ENCODE measurements at regions not wholly inside any gene's neighbourhood (a gene's known extent, or its start where the extent isn't known, plus 50 kb on each side); places are given as distances from the start of the nearest gene placed in this dataset.

- TF ChIP-seq CTCF (IDR thresholded peaks at IDR 0.05; ENCODE audit: insufficient read depth, low read depth, low read length, missing control alignments): no peak
- no peak overlapping the region for H3K4me3 ChIP-seq (ENCODE audit: low read length)
- peak; percentile 66 for DNase-seq (ENCODE audit: low read depth)
Observed at GRCh38 chr3:110955301-110955880, 116.2 kb upstream of the NECTIN3 start.

GRCh38 chr3:110956081-110956480, 115.5 kb upstream of the NECTIN3 start:
- no peak for TF ChIP-seq CTCF (IDR thresholded peaks at IDR 0.05; ENCODE audit: insufficient read depth, low read depth, low read length, missing control alignments)
- no peak for DNase-seq (ENCODE audit: low read depth)
- no peak overlapping the region for H3K4me3 ChIP-seq (ENCODE audit: low read length)

- no peak for DNase-seq (ENCODE audit: low read depth)
- TF ChIP-seq CTCF (IDR thresholded peaks at IDR 0.05; ENCODE audit: insufficient read depth, low read depth, low read length, missing control alignments): no peak
- H3K4me3 ChIP-seq (ENCODE audit: low read length): no peak overlapping the region
Observed at GRCh38 chr3:110957247-110958025, 114.2 kb upstream of the NECTIN3 start.

- no peak overlapping the region for H3K4me3 ChIP-seq (ENCODE audit: low read length)
- no peak for TF ChIP-seq CTCF (IDR thresholded peaks at IDR 0.05; ENCODE audit: insufficient read depth, low read depth, low read length, missing control alignments)
- DNase-seq (ENCODE audit: low read depth): no peak
Observed at GRCh38 chr3:110958313-110959147, 113.1 kb upstream of the NECTIN3 start.

- no peak overlapping the region for H3K4me3 ChIP-seq (ENCODE audit: low read length)
- TF ChIP-seq CTCF (IDR thresholded peaks at IDR 0.05; ENCODE audit: insufficient read depth, low read depth, low read length, missing control alignments): no peak
- no peak for DNase-seq (ENCODE audit: low read depth)
Observed at GRCh38 chr3:110965976-110966375, 105.6 kb upstream of the NECTIN3 start.

- no peak overlapping the region for H3K4me3 ChIP-seq (ENCODE audit: low read length)
- DNase-seq (ENCODE audit: low read depth): no peak
- no peak for TF ChIP-seq CTCF (IDR thresholded peaks at IDR 0.05; ENCODE audit: insufficient read depth, low read depth, low read length, missing control alignments)
Observed at GRCh38 chr3:110966966-110967663, 104.5 kb upstream of the NECTIN3 start.

Measured in epithelial cell of esophagus (primary cell).